ENCODE measurements at regions not wholly inside any gene's neighbourhood (a gene's known extent, or its start where the extent isn't known, plus 50 kb on each side); places are given as distances from the start of the nearest gene placed in this dataset.

GRCh38 chr2:234595829-234596228 is 98.9 kb upstream of the ARL4C start:
- Histone ChIP-seq H3K79me2 (replicated peaks; ENCODE audit: insufficient read depth, low read length) (no peaks in the 10 kb centered on the region), H3K9me3 (ENCODE audit: low read length) (no peaks in the 10 kb centered on the region), H3K27ac (ENCODE audit: low read length) (no peak overlapping the region), H3K4me3 (ENCODE audit: low read length) (no peak overlapping the region), H3K27me3 (ENCODE audit: insufficient read depth, low read depth, low read length) (no peaks in the 10 kb centered on the region), H3K4me2 (ENCODE audit: low read length) (no peak overlapping the region), H2AFZ (ENCODE audit: low read depth, low read length) (no peak overlapping the region), H3K36me3 (ENCODE audit: insufficient read depth, low read length) (no peaks in the 10 kb centered on the region), H3F3A (ENCODE audit: insufficient read depth, low read length, poor library complexity, severe bottlenecking) (peaks cover 10% of the 10 kb centered on the region), H4K20me1 (ENCODE audit: insufficient read depth) (no peaks in the 10 kb centered on the region), H3K9ac (ENCODE audit: low read length) (no peak overlapping the region), H3K9me2 (ENCODE audit: insufficient read depth, low read length) (no peaks in the 10 kb centered on the region)
- TF ChIP-seq EZH2 (IDR thresholded peaks at IDR 0.05; ENCODE audit: borderline replicate concordance, insufficient read depth, low read length, poor library complexity, severe bottlenecking), result no peak
- no peak for TF ChIP-seq SMC3 (conservative IDR thresholded peaks at IDR 0.05; ENCODE audit: poor library complexity)

- H3K4me3 ChIP-seq (ENCODE audit: low read length), result no peak overlapping the region
- no peak overlapping the region for H3K4me2 ChIP-seq (ENCODE audit: low read length)
- no peak overlapping the region for H3K9ac ChIP-seq (ENCODE audit: low read length)
- H3K27ac ChIP-seq (ENCODE audit: low read length), result no peak overlapping the region
- H3K9me3 ChIP-seq (ENCODE audit: low read length), result no peaks in the 10 kb centered on the region
- no peak overlapping the region for H2AFZ ChIP-seq (ENCODE audit: low read depth, low read length)
- H3K27me3 ChIP-seq (ENCODE audit: insufficient read depth, low read depth, low read length), result no peaks in the 10 kb centered on the region
- H3K36me3 ChIP-seq (ENCODE audit: insufficient read depth, low read length), result no peaks in the 10 kb centered on the region
- H3K79me2 ChIP-seq (replicated peaks; ENCODE audit: insufficient read depth, low read length), result no peaks in the 10 kb centered on the region
- H4K20me1 ChIP-seq (ENCODE audit: insufficient read depth), result no peaks in the 10 kb centered on the region
- H3F3A ChIP-seq (ENCODE audit: insufficient read depth, low read length, poor library complexity, severe bottlenecking), result peaks cover 10% of the 10 kb centered on the region
- H3K9me2 ChIP-seq (ENCODE audit: insufficient read depth, low read length), result no peaks in the 10 kb centered on the region
- TF ChIP-seq TAF1 (IDR thresholded peaks at IDR 0.05; ENCODE audit: low read depth), result no peak
- TF ChIP-seq EP300 (conservative IDR thresholded peaks at IDR 0.05; ENCODE audit: poor library complexity, severe bottlenecking), result no peak
- no peak for TF ChIP-seq CTCF (IDR thresholded peaks at IDR 0.05; ENCODE audit: poor library complexity, severe bottlenecking)
- no peak for TF ChIP-seq REST (IDR thresholded peaks at IDR 0.05; ENCODE audit: borderline replicate concordance)
- TF ChIP-seq EZH2 (IDR thresholded peaks at IDR 0.05; ENCODE audit: borderline replicate concordance, insufficient read depth, low read length, poor library complexity, severe bottlenecking), result no peak
- no peak for TF ChIP-seq RAD21 (conservative IDR thresholded peaks at IDR 0.05)
- no peak for TF ChIP-seq POLR2AphosphoS5 (IDR thresholded peaks at IDR 0.05)
Observed at GRCh38 chr2:234594715-234595114, 97.8 kb upstream of the ARL4C start.

- H3K9me3 ChIP-seq (ENCODE audit: low read length), result no peaks in the 10 kb centered on the region
- no peaks in the 10 kb centered on the region for H4K20me1 ChIP-seq (ENCODE audit: insufficient read depth)
- H3K4me2 ChIP-seq (ENCODE audit: low read length), result no peak overlapping the region
- H2AFZ ChIP-seq (ENCODE audit: low read depth, low read length), result no peak overlapping the region
- H3F3A ChIP-seq (ENCODE audit: insufficient read depth, low read length, poor library complexity, severe bottlenecking), result peaks cover 10% of the 10 kb centered on the region
- H3K9ac ChIP-seq (ENCODE audit: low read length), result no peak overlapping the region
- no peak overlapping the region for H3K4me3 ChIP-seq (ENCODE audit: low read length)
- H3K36me3 ChIP-seq (ENCODE audit: insufficient read depth, low read length), result no peaks in the 10 kb centered on the region
- no peak for TF ChIP-seq MXI1 (conservative IDR thresholded peaks at IDR 0.05; ENCODE audit: poor library complexity, severe bottlenecking)
- no peak for TF ChIP-seq RAD21 (conservative IDR thresholded peaks at IDR 0.05)
- no peak for TF ChIP-seq REST (IDR thresholded peaks at IDR 0.05; ENCODE audit: borderline replicate concordance)
- TF ChIP-seq POLR2AphosphoS5 (IDR thresholded peaks at IDR 0.05), result no peak
- no peak for TF ChIP-seq TAF1 (IDR thresholded peaks at IDR 0.05; ENCODE audit: low read depth)
- TF ChIP-seq SMC3 (conservative IDR thresholded peaks at IDR 0.05; ENCODE audit: poor library complexity), result no peak
- no peak for TF ChIP-seq EP300 (conservative IDR thresholded peaks at IDR 0.05; ENCODE audit: poor library complexity, severe bottlenecking)
- no peaks in the 10 kb centered on the region for H3K9me2 ChIP-seq (ENCODE audit: insufficient read depth, low read length)
- H3K27me3 ChIP-seq (ENCODE audit: insufficient read depth, low read depth, low read length), result no peaks in the 10 kb centered on the region
- H3K27ac ChIP-seq (ENCODE audit: low read length), result no peak overlapping the region
- H3K79me2 ChIP-seq (replicated peaks; ENCODE audit: insufficient read depth, low read length), result no peaks in the 10 kb centered on the region
Observed at GRCh38 chr2:234593636-234594035, 96.8 kb upstream of the ARL4C start.
